ENCODE measurements at regions not wholly inside any gene's neighbourhood (a gene's known extent, or its start where the extent isn't known, plus 50 kb on each side); places are given as distances from the start of the nearest gene placed in this dataset.
"Not testable (repeated sequence)": the region's sequence is repeated elsewhere in the genome, so short reads cannot be mapped to it uniquely, and the experiment has no call there.

DNA sequence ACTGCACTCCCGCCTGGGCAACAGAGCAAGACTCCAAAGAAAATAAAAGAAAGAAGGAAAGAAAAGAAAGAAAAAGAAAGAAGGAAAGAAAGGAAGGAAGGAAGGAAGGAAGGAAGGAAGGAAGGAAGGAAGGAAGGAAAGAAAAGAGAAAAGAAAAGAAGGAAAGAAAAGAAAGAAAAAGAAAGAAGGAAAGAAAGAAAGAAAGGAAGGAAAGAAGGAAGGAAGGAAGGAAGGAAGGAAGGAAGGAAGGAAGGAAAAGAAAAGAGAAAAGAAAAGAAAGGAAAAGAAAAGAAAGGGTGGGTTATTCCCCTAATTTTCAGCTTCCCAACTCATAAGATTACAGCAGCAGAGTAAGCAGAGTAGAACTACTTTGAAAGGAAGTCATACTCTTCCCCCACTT lies 64.4 kb downstream of the TMEM200C start:
- CTCF ChIA-PET; POLR2A ChIA-PET (ENCODE audit: low non-redundant PET); H3K27ac ChIP-seq; DNase-seq (ENCODE audit: low spot score): not testable (repeated sequence)

- DNase-seq (ENCODE audit: low spot score): no peak
- TF ChIP-seq CTCF (conservative IDR thresholded peaks at IDR 0.05; ENCODE audit: low read depth): no peak
- ChIA-PET POLR2A (ENCODE audit: low non-redundant PET) (no interaction called here), CTCF (no interaction called here)
- H3K27ac ChIP-seq: no peak overlapping the region
These were observed 66.4 kb downstream of the TMEM200C start for GRCh38 chr18:5828913-5829312.

DNA sequence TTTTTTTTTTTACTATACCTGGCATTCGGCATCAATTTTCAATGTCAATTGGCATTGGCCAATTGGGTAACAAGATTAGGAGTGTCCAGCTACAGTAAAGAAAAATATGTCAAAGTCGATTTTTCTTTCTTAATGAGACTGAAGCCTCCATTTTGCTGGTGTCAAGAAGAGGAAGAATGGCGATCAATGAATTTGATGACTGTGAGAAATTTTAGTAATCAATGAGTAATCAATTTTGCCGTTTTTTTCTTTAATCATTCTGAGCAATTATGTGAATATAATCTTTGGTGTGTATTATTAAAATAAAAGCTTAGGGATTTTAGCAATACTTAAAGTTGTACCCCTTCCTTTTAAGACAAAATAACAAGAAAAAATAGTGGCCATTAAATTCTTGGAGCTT lies 69.7 kb downstream of the TMEM200C start:
- POLR2A ChIA-PET (ENCODE audit: low non-redundant PET): no interaction called here
- DNase-seq (ENCODE audit: low spot score): no peak
- no peak overlapping the region for H3K27ac ChIP-seq
- CTCF ChIA-PET: no interaction called here
- TF ChIP-seq CTCF (conservative IDR thresholded peaks at IDR 0.05; ENCODE audit: low read depth): no peak

GRCh38 chr18:5824370-5824984 lies 70.8 kb downstream of the TMEM200C start:
- TF ChIP-seq CTCF (conservative IDR thresholded peaks at IDR 0.05; ENCODE audit: low read depth): no peak
- no peak for DNase-seq (ENCODE audit: low spot score)
- ChIA-PET POLR2A (ENCODE audit: low non-redundant PET) (no interaction called here), CTCF (no interaction called here)
- H3K27ac ChIP-seq: no peak overlapping the region

- DNase-seq (ENCODE audit: low spot score): no peak
- CTCF ChIA-PET: no interaction called here
- no peak overlapping the region for H3K27ac ChIP-seq
- POLR2A ChIA-PET (ENCODE audit: low non-redundant PET): no interaction called here
- no peak for TF ChIP-seq CTCF (conservative IDR thresholded peaks at IDR 0.05; ENCODE audit: low read depth)
These were observed 77.5 kb downstream of the TMEM200C start for GRCh38 chr18:5817816-5818215.

GRCh38 chr18:5806860-5807259 lies 88.5 kb downstream of the TMEM200C start:
- H3K27ac ChIP-seq: no peak overlapping the region
- ChIA-PET CTCF (no interaction called here), POLR2A (ENCODE audit: low non-redundant PET) (no interaction called here)
- no peak for TF ChIP-seq CTCF (conservative IDR thresholded peaks at IDR 0.05; ENCODE audit: low read depth)
- DNase-seq (ENCODE audit: low spot score): no peak

- no peak overlapping the region for H3K27ac ChIP-seq
- no peak for TF ChIP-seq CTCF (conservative IDR thresholded peaks at IDR 0.05; ENCODE audit: low read depth)
- ChIA-PET POLR2A (ENCODE audit: low non-redundant PET) (no interaction called here), CTCF (no interaction called here)
- DNase-seq (ENCODE audit: low spot score): no peak
These were observed 107.4 kb downstream of the TMEM200C start for GRCh38 chr18:5787936-5788335.
